ENCODE measurements at regions not wholly inside any gene's neighbourhood (a gene's known extent, or its start where the extent isn't known, plus 50 kb on each side); places are given as distances from the start of the nearest gene placed in this dataset.

DNA sequence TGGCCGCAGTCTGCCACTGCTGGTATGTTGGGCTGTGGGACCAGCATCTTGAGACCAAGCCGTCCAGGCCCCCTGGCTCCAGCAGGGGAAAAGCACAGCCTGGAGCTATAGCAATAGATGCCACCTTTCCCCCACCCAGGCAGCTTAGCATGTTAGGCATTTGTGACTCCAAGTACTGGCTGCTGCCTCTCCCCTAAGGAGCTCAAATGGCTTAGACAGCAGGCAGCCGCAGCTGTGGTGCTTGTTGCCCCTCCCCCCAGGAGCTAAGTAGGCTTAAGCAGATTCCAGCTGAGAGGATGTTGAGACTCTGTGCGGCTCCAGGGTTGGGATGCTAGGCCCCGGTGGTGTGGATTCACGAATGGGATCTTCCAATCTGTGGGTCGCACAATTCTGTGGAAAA, 88.8 kb upstream of the ANKFN1 start:
- Mint-ChIP-seq H3K27ac (ENCODE audit: unreplicated experiment) (no peak overlapping the region), H3K36me3 (ENCODE audit: unreplicated experiment) (peaks cover 3% of the 10 kb centered on the region), H3K4me1 (ENCODE audit: low read depth, unreplicated experiment) (no peaks in the 10 kb centered on the region), H3K4me3 (ENCODE audit: unreplicated experiment) (no peak overlapping the region), H3K9me3 (ENCODE audit: unreplicated experiment) (no peaks in the 10 kb centered on the region), H3K27me3 (ENCODE audit: unreplicated experiment) (peaks cover 2% of the 10 kb centered on the region)
- peak; percentile 64 for DNase-seq
- TF ChIP-seq, protein P1, sequence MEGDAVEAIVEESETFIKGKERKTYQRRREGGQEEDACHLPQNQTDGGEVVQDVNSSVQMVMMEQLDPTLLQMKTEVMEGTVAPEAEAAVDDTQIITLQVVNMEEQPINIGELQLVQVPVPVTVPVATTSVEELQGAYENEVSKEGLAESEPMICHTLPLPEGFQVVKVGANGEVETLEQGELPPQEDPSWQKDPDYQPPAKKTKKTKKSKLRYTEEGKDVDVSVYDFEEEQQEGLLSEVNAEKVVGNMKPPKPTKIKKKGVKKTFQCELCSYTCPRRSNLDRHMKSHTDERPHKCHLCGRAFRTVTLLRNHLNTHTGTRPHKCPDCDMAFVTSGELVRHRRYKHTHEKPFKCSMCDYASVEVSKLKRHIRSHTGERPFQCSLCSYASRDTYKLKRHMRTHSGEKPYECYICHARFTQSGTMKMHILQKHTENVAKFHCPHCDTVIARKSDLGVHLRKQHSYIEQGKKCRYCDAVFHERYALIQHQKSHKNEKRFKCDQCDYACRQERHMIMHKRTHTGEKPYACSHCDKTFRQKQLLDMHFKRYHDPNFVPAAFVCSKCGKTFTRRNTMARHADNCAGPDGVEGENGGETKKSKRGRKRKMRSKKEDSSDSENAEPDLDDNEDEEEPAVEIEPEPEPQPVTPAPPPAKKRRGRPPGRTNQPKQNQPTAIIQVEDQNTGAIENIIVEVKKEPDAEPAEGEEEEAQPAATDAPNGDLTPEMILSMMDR (IDR thresholded peaks at IDR 0.05; ENCODE audit: partially characterized antibody, unreplicated experiment): no peak

DNA sequence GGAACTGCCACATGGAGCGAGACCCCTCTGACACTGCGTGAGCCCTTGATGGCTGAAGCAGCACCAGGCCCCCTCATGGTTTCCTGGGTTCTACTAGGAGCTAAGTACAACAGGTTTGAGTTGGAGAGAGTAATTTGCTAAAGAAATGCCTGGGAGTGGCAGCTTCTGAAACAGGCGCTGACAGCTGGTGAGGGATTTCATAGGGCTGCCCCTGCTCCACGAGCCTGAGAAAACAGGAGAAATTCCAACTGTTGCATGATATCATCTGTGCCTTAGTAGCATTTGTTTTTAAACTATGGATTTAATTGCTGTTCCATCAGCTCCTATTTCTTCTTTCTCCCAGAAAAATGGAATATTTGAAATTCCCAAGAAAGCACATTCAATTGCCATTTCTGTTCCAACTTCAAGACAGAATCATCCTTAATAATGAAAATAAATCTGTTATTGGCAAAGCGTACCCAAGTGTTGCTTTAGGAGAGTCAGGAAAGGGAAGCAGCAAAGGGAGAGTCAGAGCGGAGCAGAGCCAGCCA, 78.8 kb upstream of the ANKFN1 start:
- no peak overlapping the region for H3K27ac Mint-ChIP-seq (ENCODE audit: unreplicated experiment)
- no peaks in the 10 kb centered on the region for H3K36me3 Mint-ChIP-seq (ENCODE audit: unreplicated experiment)
- TF ChIP-seq, protein P1 (IDR thresholded peaks at IDR 0.05; ENCODE audit: partially characterized antibody, unreplicated experiment): no peak
- no peak overlapping the region for H3K4me3 Mint-ChIP-seq (ENCODE audit: unreplicated experiment)
- no peaks in the 10 kb centered on the region for H3K9me3 Mint-ChIP-seq (ENCODE audit: unreplicated experiment)
- peaks cover 4% of the 10 kb centered on the region for H3K27me3 Mint-ChIP-seq (ENCODE audit: unreplicated experiment)
- H3K4me1 Mint-ChIP-seq (ENCODE audit: low read depth, unreplicated experiment): no peaks in the 10 kb centered on the region
- DNase-seq: no peak

DNA sequence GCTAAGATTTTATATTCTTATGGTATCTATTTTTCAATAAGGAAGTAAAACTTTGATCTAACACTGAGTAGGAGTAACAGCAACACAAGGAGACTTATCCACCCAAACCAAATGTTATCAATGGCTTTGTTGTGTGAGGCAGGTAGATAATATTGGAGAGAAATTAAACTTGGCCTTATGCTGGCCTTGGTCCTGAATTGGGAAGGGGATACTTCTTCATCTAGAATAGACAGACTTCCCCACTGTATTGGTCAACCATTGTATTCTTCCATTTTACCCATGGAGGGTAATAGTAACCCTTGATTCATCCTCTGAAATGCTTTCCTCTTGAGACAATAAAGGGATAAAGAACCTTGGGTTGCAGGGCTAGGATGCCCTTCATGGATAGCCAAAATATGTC, 76.3 kb upstream of the ANKFN1 start:
- Mint-ChIP-seq H3K27me3 (ENCODE audit: unreplicated experiment) (no peaks in the 10 kb centered on the region), H3K4me1 (ENCODE audit: low read depth, unreplicated experiment) (no peaks in the 10 kb centered on the region), H3K36me3 (ENCODE audit: unreplicated experiment) (no peaks in the 10 kb centered on the region), H3K9me3 (ENCODE audit: unreplicated experiment) (no peaks in the 10 kb centered on the region), H3K27ac (ENCODE audit: unreplicated experiment) (no peak overlapping the region), H3K4me3 (ENCODE audit: unreplicated experiment) (no peak overlapping the region)
- no peak for DNase-seq
- TF ChIP-seq, protein P1 (IDR thresholded peaks at IDR 0.05; ENCODE audit: partially characterized antibody, unreplicated experiment): no peak

DNA sequence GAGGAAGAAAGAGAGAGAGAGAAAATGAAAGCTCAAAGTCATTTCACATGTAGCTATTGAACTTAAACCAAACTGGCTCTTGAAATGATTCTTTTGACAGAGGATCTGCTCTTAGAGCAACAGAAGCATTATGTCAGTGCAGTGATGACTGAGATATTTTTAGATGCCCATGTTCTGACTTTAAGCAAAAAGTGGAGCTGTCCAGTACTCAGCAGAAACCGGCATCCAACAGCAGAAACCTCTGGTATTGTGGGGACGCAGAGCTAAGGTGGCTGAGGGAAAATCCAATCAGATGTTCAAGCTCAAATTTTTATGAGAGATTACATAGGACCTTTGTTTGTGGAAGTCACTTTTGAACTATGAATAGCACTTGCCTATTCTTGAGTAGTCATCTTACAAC, 69.8 kb upstream of the ANKFN1 start:
- Mint-ChIP-seq H3K27me3 (ENCODE audit: unreplicated experiment) (peaks cover under 1% of the 10 kb centered on the region), H3K9me3 (ENCODE audit: unreplicated experiment) (no peaks in the 10 kb centered on the region), H3K4me3 (ENCODE audit: unreplicated experiment) (no peak overlapping the region), H3K4me1 (ENCODE audit: low read depth, unreplicated experiment) (no peaks in the 10 kb centered on the region), H3K27ac (ENCODE audit: unreplicated experiment) (no peak overlapping the region), H3K36me3 (ENCODE audit: unreplicated experiment) (no peaks in the 10 kb centered on the region)
- no peak for DNase-seq
- TF ChIP-seq, protein P1 (IDR thresholded peaks at IDR 0.05; ENCODE audit: partially characterized antibody, unreplicated experiment): no peak

DNA sequence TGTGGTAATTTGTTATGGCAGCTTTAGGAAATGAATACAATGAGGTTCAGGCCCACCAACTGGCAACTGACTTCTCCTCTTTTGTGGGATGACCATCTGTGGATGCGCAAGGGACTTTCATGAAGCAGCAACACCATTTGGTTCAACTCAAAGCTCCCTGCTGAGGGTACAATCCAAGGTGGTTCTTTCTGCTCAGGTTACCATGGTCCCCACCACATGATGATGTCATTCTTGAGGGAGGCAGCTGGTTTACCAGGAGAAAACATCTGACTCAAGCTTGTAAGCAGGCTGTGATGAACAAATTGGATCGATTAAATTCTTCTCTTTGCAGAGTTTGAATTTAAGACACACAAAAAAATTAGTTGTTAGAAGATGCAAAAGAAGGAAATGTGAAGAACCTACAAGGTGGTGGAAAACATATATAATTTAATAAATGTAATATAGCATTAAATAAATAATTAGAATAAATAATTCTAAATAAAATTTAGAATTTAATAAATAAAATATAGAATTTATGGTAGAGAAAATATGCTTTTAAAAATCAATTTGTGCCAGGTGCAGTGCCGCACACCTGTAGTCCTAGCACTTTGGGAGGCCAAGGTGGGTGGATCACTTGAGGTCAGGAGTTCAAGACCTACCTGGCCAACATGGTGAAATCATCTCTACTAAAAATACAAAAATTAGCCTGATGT, 67.6 kb upstream of the ANKFN1 start:
- TF ChIP-seq, protein P1 (IDR thresholded peaks at IDR 0.05; ENCODE audit: partially characterized antibody, unreplicated experiment): no peak
- Mint-ChIP-seq H3K4me1 (ENCODE audit: low read depth, unreplicated experiment) (no peaks in the 10 kb centered on the region), H3K27ac (ENCODE audit: unreplicated experiment) (no peak overlapping the region), H3K36me3 (ENCODE audit: unreplicated experiment) (no peaks in the 10 kb centered on the region), H3K9me3 (ENCODE audit: unreplicated experiment) (no peaks in the 10 kb centered on the region), H3K27me3 (ENCODE audit: unreplicated experiment) (peaks cover 1% of the 10 kb centered on the region), H3K4me3 (ENCODE audit: unreplicated experiment) (no peak overlapping the region)
- DNase-seq: no peak
